HAP-1 (cell line): ENCODE measurements at regions not wholly inside any gene's neighbourhood (a gene's known extent, or its start where the extent isn't known, plus 50 kb on each side); places are given as distances from the start of the nearest gene placed in this dataset.
"Not testable (repeated sequence)": the region's sequence is repeated elsewhere in the genome, so short reads cannot be mapped to it uniquely, and the experiment has no call there.

ENCODE experiments used
- DNase-seq, 2 experiments: peaks; one replicate each; pipeline ENCODE4 v3.0.0-alpha.2; 2016 to 2020; ENCODE audit warnings: low spot score in 2 of 2
- H3K27me3 ChIP-seq: fragments of 250-450 bp; sonication (Bioruptor Pico); 2 replicates; pipeline ENCODE4 v1.5.1; 2020; ENCODE audit warnings: low read depth, mild to moderate bottlenecking, moderate library complexity
- H3K36me3 ChIP-seq: fragments of 250-450 bp; sonication (Bioruptor Pico); replicated peaks from 2 replicates; pipeline ENCODE4 v1.5.1; 2020; ENCODE audit warnings: mild to moderate bottlenecking
- H3K4me1 ChIP-seq: fragments of 250-450 bp; sonication (Bioruptor Pico); 2 replicates; pipeline ENCODE4 v1.5.1; 2020; ENCODE audit warnings: mild to moderate bottlenecking
- H3K4me3 ChIP-seq: fragments of 250-450 bp; sonication (Bioruptor Pico); 2 replicates; pipeline ENCODE4 v1.5.1; 2020; ENCODE audit warnings: mild to moderate bottlenecking, moderate library complexity
- H3K9me3 ChIP-seq: fragments of 250-450 bp; sonication (Bioruptor Pico); 2 replicates; pipeline ENCODE4 v1.5.1; 2020; ENCODE audit warnings: mild to moderate bottlenecking, moderate library complexity
- in situ Hi-C: fragments of 300-500 bp; cut with MboI; formaldehyde crosslinking; loops from 3 replicates; pipeline ENCODE4 v1.14.3; 2020; ENCODE audit warnings: low sequenced_read_pairs, inconsistent platforms, mixed read lengths

GRCh38 chr6:5840734-5841390 lies 165.9 kb downstream of the NRN1 start:
- Histone ChIP-seq H3K4me1 (no peaks in the 10 kb centered on the region), H3K9me3 (no peaks in the 10 kb centered on the region), H3K4me3 (no peak overlapping the region), H3K27me3 (no peaks in the 10 kb centered on the region), H3K36me3 (no peaks in the 10 kb centered on the region)
- in situ Hi-C loops = no loop called here
- no peak for DNase-seq

GRCh38 chr6:5838656-5839396 lies 167.9 kb downstream of the NRN1 start:
- Histone ChIP-seq H3K36me3 (no peaks in the 10 kb centered on the region), H3K27me3 (no peaks in the 10 kb centered on the region), H3K4me1 (no peaks in the 10 kb centered on the region), H3K9me3 (no peaks in the 10 kb centered on the region), H3K4me3 (no peak overlapping the region)
- in situ Hi-C loops = no loop called here
- no peak for DNase-seq

GRCh38 chr6:5837323-5837722 lies 169.4 kb downstream of the NRN1 start:
- no peaks in the 10 kb centered on the region for H3K4me1 ChIP-seq
- H3K9me3 ChIP-seq = no peaks in the 10 kb centered on the region
- no peak overlapping the region for H3K4me3 ChIP-seq
- in situ Hi-C loops = no loop called here
- no peak for DNase-seq
- H3K36me3 ChIP-seq = no peaks in the 10 kb centered on the region
- no peaks in the 10 kb centered on the region for H3K27me3 ChIP-seq

- in situ Hi-C loops = not testable (repeated sequence)
These were observed 170.1 kb downstream of the NRN1 start for GRCh38 chr6:5836597-5836996.

GRCh38 chr6:5833120-5833519 lies 173.6 kb downstream of the NRN1 start:
- Histone ChIP-seq H3K9me3 (no peaks in the 10 kb centered on the region), H3K36me3 (no peaks in the 10 kb centered on the region), H3K4me3 (no peak overlapping the region), H3K4me1 (no peaks in the 10 kb centered on the region), H3K27me3 (no peaks in the 10 kb centered on the region)
- in situ Hi-C loops = no loop called here
- no peak for DNase-seq

More at GRCh38 chr6:5836597-5836996, 170.1 kb downstream of the NRN1 start:
- not testable (repeated sequence) for H3K27me3 ChIP-seq, H3K9me3 ChIP-seq, H3K4me1 ChIP-seq, H3K36me3 ChIP-seq, H3K4me3 ChIP-seq, DNase-seq

- no peak overlapping the region for H3K4me3 ChIP-seq
- H3K27me3 ChIP-seq = no peaks in the 10 kb centered on the region
- H3K4me1 ChIP-seq = no peaks in the 10 kb centered on the region
- in situ Hi-C loops = no loop called here
- DNase-seq = no peak
- H3K9me3 ChIP-seq = no peaks in the 10 kb centered on the region
- no peaks in the 10 kb centered on the region for H3K36me3 ChIP-seq
These were observed 174.1 kb downstream of the NRN1 start for GRCh38 chr6:5832668-5833067.

GRCh38 chr6:5831219-5831862 lies 175.4 kb downstream of the NRN1 start:
- in situ Hi-C loops, DNase-seq, H3K4me3 ChIP-seq, H3K27me3 ChIP-seq, H3K4me1 ChIP-seq, H3K36me3 ChIP-seq, H3K9me3 ChIP-seq: not testable (repeated sequence)

- no peaks in the 10 kb centered on the region for H3K36me3 ChIP-seq
- H3K4me3 ChIP-seq = no peak overlapping the region
- in situ Hi-C loops = no loop called here
- H3K4me1 ChIP-seq = no peaks in the 10 kb centered on the region
- no peak for DNase-seq
- H3K9me3 ChIP-seq = no peaks in the 10 kb centered on the region
- H3K27me3 ChIP-seq = no peaks in the 10 kb centered on the region
These were observed 178.4 kb downstream of the NRN1 start for GRCh38 chr6:5828296-5828695.

GRCh38 chr6:5827056-5827904 lies 179.4 kb downstream of the NRN1 start:
- Histone ChIP-seq H3K4me1 (no peaks in the 10 kb centered on the region), H3K4me3 (no peak overlapping the region), H3K36me3 (no peaks in the 10 kb centered on the region), H3K27me3 (no peaks in the 10 kb centered on the region), H3K9me3 (no peaks in the 10 kb centered on the region)
- DNase-seq = no peak
- in situ Hi-C loops = no loop called here

- H3K4me3 ChIP-seq, DNase-seq, H3K27me3 ChIP-seq, H3K4me1 ChIP-seq, H3K36me3 ChIP-seq, in situ Hi-C loops, H3K9me3 ChIP-seq: not testable (repeated sequence)
These were observed 182.2 kb downstream of the NRN1 start for GRCh38 chr6:5824382-5824983.
